ENCODE measurements at regions not wholly inside any gene's neighbourhood (a gene's known extent, or its start where the extent isn't known, plus 50 kb on each side); places are given as distances from the start of the nearest gene placed in this dataset.

DNA sequence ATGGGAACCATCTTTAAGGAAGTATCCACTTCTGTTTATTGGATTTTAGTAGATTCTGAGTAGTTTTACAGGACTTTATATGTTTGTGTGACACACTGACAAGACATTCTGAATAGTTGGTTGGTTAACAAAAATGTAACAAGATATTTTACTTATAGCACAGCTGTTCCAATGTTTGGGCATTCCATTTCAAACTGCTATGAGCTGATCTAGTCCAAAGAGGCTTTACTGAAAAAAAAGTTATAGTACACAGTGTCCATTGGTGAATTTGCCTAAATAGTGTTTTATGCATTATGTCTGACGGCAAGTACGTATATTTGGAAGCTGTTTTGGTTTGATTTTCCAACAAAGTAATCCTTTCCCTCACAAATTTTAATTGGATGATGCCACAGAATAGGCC lies 99.1 kb downstream of the SAMD9 start:
- ATAC-seq (ENCODE audit: low read depth) (no peak), DNase-seq (ENCODE audit: low spot score) (no peak)
- H3K9me3 ChIP-seq (ENCODE audit: severe bottlenecking) = no peaks in the 10 kb centered on the region
- no peaks in the 10 kb centered on the region for H3K36me3 ChIP-seq (ENCODE audit: low read depth)
- no peaks in the 10 kb centered on the region for H3K4me1 ChIP-seq (ENCODE audit: insufficient read depth, poor library complexity, severe bottlenecking)
- no peak overlapping the region for H3K4me3 ChIP-seq (ENCODE audit: severe bottlenecking)
- TF ChIP-seq, protein P1, sequence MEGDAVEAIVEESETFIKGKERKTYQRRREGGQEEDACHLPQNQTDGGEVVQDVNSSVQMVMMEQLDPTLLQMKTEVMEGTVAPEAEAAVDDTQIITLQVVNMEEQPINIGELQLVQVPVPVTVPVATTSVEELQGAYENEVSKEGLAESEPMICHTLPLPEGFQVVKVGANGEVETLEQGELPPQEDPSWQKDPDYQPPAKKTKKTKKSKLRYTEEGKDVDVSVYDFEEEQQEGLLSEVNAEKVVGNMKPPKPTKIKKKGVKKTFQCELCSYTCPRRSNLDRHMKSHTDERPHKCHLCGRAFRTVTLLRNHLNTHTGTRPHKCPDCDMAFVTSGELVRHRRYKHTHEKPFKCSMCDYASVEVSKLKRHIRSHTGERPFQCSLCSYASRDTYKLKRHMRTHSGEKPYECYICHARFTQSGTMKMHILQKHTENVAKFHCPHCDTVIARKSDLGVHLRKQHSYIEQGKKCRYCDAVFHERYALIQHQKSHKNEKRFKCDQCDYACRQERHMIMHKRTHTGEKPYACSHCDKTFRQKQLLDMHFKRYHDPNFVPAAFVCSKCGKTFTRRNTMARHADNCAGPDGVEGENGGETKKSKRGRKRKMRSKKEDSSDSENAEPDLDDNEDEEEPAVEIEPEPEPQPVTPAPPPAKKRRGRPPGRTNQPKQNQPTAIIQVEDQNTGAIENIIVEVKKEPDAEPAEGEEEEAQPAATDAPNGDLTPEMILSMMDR (IDR thresholded peaks at IDR 0.05; ENCODE audit: poor library complexity, severe bottlenecking) = no peak
- no peaks in the 10 kb centered on the region for H3K27me3 ChIP-seq (ENCODE audit: insufficient read depth, poor library complexity, severe bottlenecking)
- no peak overlapping the region for H3K27ac ChIP-seq (ENCODE audit: poor library complexity, severe bottlenecking)

DNA sequence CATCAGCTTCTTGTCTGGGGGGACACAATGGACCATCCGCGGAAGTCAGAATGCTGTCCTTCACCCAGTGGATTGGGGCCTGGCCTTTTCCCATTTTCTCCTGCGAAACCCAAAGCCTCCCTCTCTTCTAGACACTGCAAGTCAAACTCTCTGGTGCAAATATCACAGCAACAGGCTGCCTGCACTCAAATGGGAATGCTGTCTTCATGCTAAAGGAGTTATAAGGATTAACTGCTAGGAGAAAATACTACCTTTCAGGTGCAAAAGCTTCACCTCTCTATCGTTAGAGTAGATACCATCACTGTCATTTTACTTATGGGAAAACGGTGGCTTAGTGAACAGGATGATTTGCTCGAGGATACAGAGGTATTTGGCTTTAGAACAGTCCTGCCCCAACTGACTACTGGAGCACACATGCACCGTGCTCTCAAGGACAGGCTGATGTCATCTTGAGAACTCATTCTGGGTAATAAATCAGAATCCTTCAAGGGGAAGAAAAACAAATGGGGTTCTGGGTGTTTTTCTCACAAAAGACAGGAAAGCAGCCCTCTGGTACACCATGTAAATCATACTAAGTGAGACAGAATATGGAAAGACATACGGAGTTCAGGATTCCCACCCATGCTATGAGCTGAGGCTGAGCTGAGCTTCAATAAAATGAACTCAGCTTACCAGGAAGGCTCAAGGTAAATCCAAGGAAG lies 100.9 kb downstream of the SAMD9 start:
- TF ChIP-seq, protein P1 (IDR thresholded peaks at IDR 0.05; ENCODE audit: poor library complexity, severe bottlenecking) = no peak
- no peaks in the 10 kb centered on the region for H3K9me3 ChIP-seq (ENCODE audit: severe bottlenecking)
- ATAC-seq (ENCODE audit: low read depth) (no peak), DNase-seq (ENCODE audit: low spot score) (no peak)
- H3K27me3 ChIP-seq (ENCODE audit: insufficient read depth, poor library complexity, severe bottlenecking) = no peaks in the 10 kb centered on the region
- H3K36me3 ChIP-seq (ENCODE audit: low read depth) = no peaks in the 10 kb centered on the region
- H3K4me3 ChIP-seq (ENCODE audit: severe bottlenecking) = no peak overlapping the region
- H3K4me1 ChIP-seq (ENCODE audit: insufficient read depth, poor library complexity, severe bottlenecking) = peaks cover under 1% of the 10 kb centered on the region
- H3K27ac ChIP-seq (ENCODE audit: poor library complexity, severe bottlenecking) = no peak overlapping the region

DNA sequence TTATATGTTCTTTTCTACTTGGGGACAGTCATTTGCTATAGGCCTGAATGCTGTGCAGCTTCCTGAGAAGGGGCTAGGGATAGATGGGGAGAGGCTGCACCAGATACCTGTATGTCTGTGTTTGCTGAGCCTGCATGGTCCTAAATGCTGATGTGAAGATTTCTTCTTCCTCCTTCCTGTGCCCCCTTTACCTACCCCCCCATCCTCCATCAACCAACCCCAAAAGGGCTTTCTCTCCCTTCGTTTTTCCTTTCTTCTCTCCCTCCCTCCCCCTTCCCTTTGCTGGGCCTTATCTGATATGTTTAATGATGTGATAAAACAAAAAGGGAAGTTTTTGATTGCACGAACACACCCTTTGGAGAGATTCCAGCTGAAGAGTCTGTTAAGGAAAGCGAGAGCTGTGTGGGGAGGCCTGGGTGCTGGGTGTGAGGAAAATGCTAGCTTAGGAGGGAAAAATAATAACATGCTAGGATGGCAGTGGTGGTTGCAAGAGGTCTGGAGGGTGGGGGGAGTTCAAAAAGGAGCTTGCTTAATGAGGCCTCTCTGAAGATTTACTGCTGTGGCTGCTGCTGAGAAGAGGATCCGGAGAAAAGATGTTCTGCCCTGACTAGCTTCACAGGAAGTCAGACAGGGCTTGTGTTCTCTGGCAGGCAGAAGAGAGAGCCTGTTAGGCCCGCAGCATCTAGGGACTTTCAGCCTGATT lies 101.8 kb downstream of the SAMD9 start:
- no peak for ATAC-seq (ENCODE audit: low read depth)
- DNase-seq (ENCODE audit: low spot score) = no peak

GRCh38 chr7:93015101-93015778 lies 102.5 kb downstream of the SAMD9 start:
- H3K27me3 ChIP-seq (ENCODE audit: insufficient read depth, poor library complexity, severe bottlenecking) = no peaks in the 10 kb centered on the region
- DNase-seq (ENCODE audit: low spot score) = no peak
- H3K9me3 ChIP-seq (ENCODE audit: severe bottlenecking) = no peaks in the 10 kb centered on the region
- H3K4me1 ChIP-seq (ENCODE audit: insufficient read depth, poor library complexity, severe bottlenecking) = peaks cover 6% of the 10 kb centered on the region
- no peak overlapping the region for H3K4me3 ChIP-seq (ENCODE audit: severe bottlenecking)
- H3K27ac ChIP-seq (ENCODE audit: poor library complexity, severe bottlenecking) = no peak overlapping the region
- no peaks in the 10 kb centered on the region for H3K36me3 ChIP-seq (ENCODE audit: low read depth)
- TF ChIP-seq, protein P1 (IDR thresholded peaks at IDR 0.05; ENCODE audit: poor library complexity, severe bottlenecking) = no peak
- ATAC-seq (ENCODE audit: low read depth) = no peak

More for the DNA sequence above, 101.8 kb downstream of the SAMD9 start:
- Histone ChIP-seq H3K9me3 (ENCODE audit: severe bottlenecking) (no peaks in the 10 kb centered on the region), H3K4me3 (ENCODE audit: severe bottlenecking) (no peak overlapping the region), H3K36me3 (ENCODE audit: low read depth) (no peaks in the 10 kb centered on the region), H3K4me1 (ENCODE audit: insufficient read depth, poor library complexity, severe bottlenecking) (peaks cover 6% of the 10 kb centered on the region), H3K27ac (ENCODE audit: poor library complexity, severe bottlenecking) (no peak overlapping the region), H3K27me3 (ENCODE audit: insufficient read depth, poor library complexity, severe bottlenecking) (no peaks in the 10 kb centered on the region)
- TF ChIP-seq, protein P1 (IDR thresholded peaks at IDR 0.05; ENCODE audit: poor library complexity, severe bottlenecking) = no peak

Measured in RWPE2 (cell line).